ENCODE measurements at regions not wholly inside any gene's neighbourhood (a gene's known extent, or its start where the extent isn't known, plus 50 kb on each side); places are given as distances from the start of the nearest gene placed in this dataset.
"Not testable (repeated sequence)": the region's sequence is repeated elsewhere in the genome, so short reads cannot be mapped to it uniquely, and the experiment has no call there.

DNA sequence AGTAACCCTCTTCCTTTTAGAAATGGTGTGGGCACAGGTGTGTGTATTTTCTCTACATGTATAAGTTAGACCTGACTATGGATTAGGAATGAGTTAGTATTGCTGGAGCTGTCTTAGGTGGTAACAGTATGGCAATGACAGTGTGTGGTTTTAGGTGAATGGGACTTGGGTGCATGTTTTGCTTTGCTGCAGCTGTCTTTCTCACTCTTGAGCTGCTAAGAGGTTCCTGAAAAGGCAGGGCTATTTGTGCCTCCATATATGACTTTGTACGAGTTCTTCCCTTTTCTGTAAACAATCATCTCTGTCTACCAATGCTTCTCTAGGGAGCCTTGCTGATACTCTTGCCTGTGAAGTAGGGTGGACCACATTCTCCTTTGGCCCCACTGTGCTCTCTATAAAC is 234.8 kb upstream of the HHIP start:
- no peak overlapping the region for H3K27ac ChIP-seq (ENCODE audit: low read depth in 1 of 2, low read length in 2 of 2)
- DNase-seq (no peak), ATAC-seq (ENCODE audit: low FRiP score) (no peak)
- intact Hi-C loops (cut with DNase I), result no loop called here
- 63 to 67% methylated on average over 1 of the region's 1 CpG for WGBS, 2 donors
- no peak overlapping the region for H3K4me3 ChIP-seq (ENCODE audit: low read length in 2 of 2)
- no peaks in the 10 kb centered on the region for H3K36me3 ChIP-seq (ENCODE audit: control insufficient read depth in 1 of 2, insufficient read depth in 2 of 2, low read length in 1 of 2)
- H3K27me3 ChIP-seq (ENCODE audit: control insufficient read depth in 1 of 2, insufficient read depth in 2 of 2, low read length in 1 of 2), result no peaks in the 10 kb centered on the region
- H3K4me1 ChIP-seq (ENCODE audit: control insufficient read depth in 1 of 2, insufficient read depth in 2 of 2, low read length in 2 of 2), result no peaks in the 10 kb centered on the region
- H3K9me3 ChIP-seq (ENCODE audit: control insufficient read depth, low read length), result no peaks in the 10 kb centered on the region

DNA sequence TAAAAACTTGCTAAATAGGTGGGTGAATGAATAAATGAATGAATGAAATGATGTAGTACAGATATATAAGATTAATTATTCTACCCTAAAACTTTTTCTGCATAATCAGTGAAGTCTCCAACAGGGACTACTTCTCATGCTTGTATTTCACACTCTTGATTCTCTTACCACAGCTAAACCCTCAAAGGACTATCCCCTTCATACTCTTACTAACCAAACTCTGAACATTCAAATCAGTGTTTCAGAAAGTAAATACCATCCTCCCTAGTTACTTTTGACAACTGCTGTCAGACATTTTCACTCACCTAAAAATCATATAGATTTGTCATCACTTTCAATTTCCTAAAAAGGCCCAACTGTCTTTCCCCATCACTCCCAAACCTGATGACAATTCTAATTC is 234.3 kb upstream of the HHIP start:
- no peak for DNase-seq
- H3K4me3 ChIP-seq (ENCODE audit: low read length in 2 of 2), result no peak overlapping the region
- ATAC-seq (ENCODE audit: low FRiP score), result no peak
- H3K27me3 ChIP-seq (ENCODE audit: control insufficient read depth in 1 of 2, insufficient read depth in 2 of 2, low read length in 1 of 2), result no peaks in the 10 kb centered on the region
- intact Hi-C loops (cut with DNase I), result no loop called here
- H3K4me1 ChIP-seq (ENCODE audit: control insufficient read depth in 1 of 2, insufficient read depth in 2 of 2, low read length in 2 of 2), result no peaks in the 10 kb centered on the region
- no peak overlapping the region for H3K27ac ChIP-seq (ENCODE audit: low read depth in 1 of 2, low read length in 2 of 2)
- H3K36me3 ChIP-seq (ENCODE audit: control insufficient read depth in 1 of 2, insufficient read depth in 2 of 2, low read length in 1 of 2), result no peaks in the 10 kb centered on the region
- H3K9me3 ChIP-seq (ENCODE audit: control insufficient read depth, low read length), result no peaks in the 10 kb centered on the region

DNA sequence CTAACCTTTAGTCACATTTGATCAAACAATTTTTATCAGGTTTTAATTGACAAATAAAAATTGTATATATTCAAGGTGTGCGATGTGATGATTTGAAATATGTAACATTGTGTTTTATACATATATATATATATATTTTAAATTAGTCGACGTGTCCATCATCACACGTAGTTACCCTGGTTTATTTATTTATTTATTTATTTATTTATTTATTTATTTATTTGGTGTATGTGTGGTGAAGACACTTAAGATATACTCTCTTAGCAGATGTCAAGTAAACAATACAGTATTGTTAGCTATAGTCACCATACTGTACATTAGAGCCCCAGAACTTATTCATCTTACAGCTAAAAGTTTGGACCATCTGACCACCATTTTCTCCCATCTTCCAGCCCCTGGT is 224.9 kb upstream of the HHIP start:
- DNase-seq (no peak), ATAC-seq (ENCODE audit: low FRiP score) (no peak)
- intact Hi-C loops (cut with DNase I), result no loop called here
- WGBS, 2 donors, result 96 to 97% methylated on average over 4 of the region's 4 CpGs
- peaks cover 0 to 1% of the 10 kb centered on the region in 2 donors for H3K27me3 ChIP-seq (ENCODE audit: control insufficient read depth in 1 of 2, insufficient read depth in 2 of 2, low read length in 1 of 2)
- H3K4me1 ChIP-seq (ENCODE audit: control insufficient read depth in 1 of 2, insufficient read depth in 2 of 2, low read length in 2 of 2), result no peaks in the 10 kb centered on the region
- H3K9me3 ChIP-seq (ENCODE audit: control insufficient read depth, low read length), result no peaks in the 10 kb centered on the region
- H3K4me3 ChIP-seq (ENCODE audit: low read length in 2 of 2), result no peak overlapping the region
- no peak overlapping the region for H3K27ac ChIP-seq (ENCODE audit: low read depth in 1 of 2, low read length in 2 of 2)
- no peaks in the 10 kb centered on the region for H3K36me3 ChIP-seq (ENCODE audit: control insufficient read depth in 1 of 2, insufficient read depth in 2 of 2, low read length in 1 of 2)

DNA sequence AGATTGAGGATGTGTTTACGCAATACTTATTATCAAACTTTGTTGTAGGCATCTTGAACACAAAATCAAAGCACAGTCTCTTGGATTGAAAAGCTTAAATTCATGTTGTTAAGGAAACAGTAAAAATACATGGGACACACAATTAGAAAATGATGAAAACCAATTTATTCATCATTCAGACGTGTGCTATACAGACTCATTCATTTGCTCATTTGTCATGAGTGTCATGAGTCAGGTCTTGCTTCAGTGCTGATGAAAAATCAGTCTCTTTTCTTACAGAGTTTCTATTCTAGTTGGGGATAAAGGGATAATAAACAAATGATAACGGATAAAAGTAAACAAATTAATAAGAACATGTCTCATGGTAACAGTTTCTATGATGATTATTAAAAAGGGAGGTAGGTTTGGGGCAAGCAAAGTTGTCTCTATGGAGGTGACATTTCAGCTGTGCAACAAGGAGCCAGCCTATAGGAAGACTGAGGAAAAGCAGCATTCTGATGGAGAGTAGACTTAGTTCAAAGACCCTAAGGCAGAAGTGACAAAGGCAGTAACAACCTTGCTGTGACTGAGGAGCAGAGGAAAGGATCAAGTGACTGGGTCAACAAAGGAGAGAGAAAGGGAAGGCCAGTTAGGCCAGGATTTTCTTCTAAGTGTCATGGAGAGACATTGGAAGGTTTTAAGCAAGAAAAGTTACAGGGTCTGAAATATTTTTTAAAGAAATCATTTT is 224.0 kb upstream of the HHIP start:
- no peaks in the 10 kb centered on the region for H3K4me1 ChIP-seq (ENCODE audit: control insufficient read depth in 1 of 2, insufficient read depth in 2 of 2, low read length in 2 of 2)
- no peak for DNase-seq
- H3K27me3 ChIP-seq (ENCODE audit: control insufficient read depth in 1 of 2, insufficient read depth in 2 of 2, low read length in 1 of 2), result peaks cover 0 to 1% of the 10 kb centered on the region in 2 donors
- no peaks in the 10 kb centered on the region for H3K36me3 ChIP-seq (ENCODE audit: control insufficient read depth in 1 of 2, insufficient read depth in 2 of 2, low read length in 1 of 2)
- no peak overlapping the region for H3K4me3 ChIP-seq (ENCODE audit: low read length in 2 of 2)
- no peaks in the 10 kb centered on the region for H3K9me3 ChIP-seq (ENCODE audit: control insufficient read depth, low read length)
- no peak overlapping the region for H3K27ac ChIP-seq (ENCODE audit: low read depth in 1 of 2, low read length in 2 of 2)
- 49 to 60% methylated on average over 3 of the region's 3 CpGs for WGBS, 2 donors
- no peak for ATAC-seq (ENCODE audit: low FRiP score)
- intact Hi-C loops (cut with DNase I), result no loop called here

DNA sequence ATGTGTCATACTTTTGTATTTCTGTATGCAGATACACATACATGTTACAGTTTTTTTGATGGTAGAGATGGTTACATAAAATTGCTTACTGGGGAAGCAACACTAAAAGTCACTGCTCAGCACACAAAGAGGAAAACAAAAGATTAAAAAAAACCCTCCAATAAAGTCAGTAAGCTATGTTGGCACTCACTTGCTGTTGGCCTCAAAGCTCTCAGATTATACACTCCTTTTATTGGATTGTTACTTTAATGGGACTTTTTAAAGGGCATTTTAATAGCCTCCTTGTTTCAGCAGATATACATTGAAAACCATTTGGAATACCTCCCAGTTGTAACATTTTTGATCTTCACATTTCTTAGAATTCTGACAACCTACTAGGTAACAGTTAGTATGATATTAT is 222.0 kb upstream of the HHIP start:
- intact Hi-C loops (cut with DNase I), result no loop called here
- Histone ChIP-seq H3K27ac (ENCODE audit: low read depth in 1 of 2, low read length in 2 of 2) (no peak overlapping the region), H3K4me3 (ENCODE audit: low read length in 2 of 2) (no peak overlapping the region), H3K36me3 (ENCODE audit: control insufficient read depth in 1 of 2, insufficient read depth in 2 of 2, low read length in 1 of 2) (no peaks in the 10 kb centered on the region), H3K4me1 (ENCODE audit: control insufficient read depth in 1 of 2, insufficient read depth in 2 of 2, low read length in 2 of 2) (no peaks in the 10 kb centered on the region), H3K9me3 (ENCODE audit: control insufficient read depth, low read length) (no peaks in the 10 kb centered on the region), H3K27me3 (ENCODE audit: control insufficient read depth in 1 of 2, insufficient read depth in 2 of 2, low read length in 1 of 2) (no peaks in the 10 kb centered on the region)
- no peak for DNase-seq
- ATAC-seq (ENCODE audit: low FRiP score), result no peak

DNA sequence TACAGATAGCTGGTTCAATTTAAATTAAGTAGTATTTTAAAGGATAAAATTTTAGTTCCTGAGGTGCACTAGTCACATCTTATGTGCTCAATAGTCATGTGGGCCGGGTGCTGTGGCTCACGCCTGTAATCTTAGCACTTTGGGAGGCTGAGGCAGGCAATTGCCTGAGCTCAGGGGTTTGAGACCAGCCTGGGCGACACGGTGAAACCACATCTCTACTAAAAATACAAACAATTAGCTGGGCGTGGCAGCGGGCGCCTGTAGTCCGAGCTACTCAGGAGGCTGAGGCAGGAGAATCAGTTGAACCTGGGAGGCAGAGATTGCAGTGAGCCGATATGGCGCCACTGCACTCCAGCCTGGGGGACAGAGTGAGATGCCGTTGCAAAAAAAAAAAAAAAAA is 219.9 kb upstream of the HHIP start:
- 96% methylated on average over 11 of the region's 11 CpGs for WGBS, 2 donors
- ATAC-seq (ENCODE audit: low FRiP score); H3K4me3 ChIP-seq (ENCODE audit: low read length in 2 of 2); H3K36me3 ChIP-seq (ENCODE audit: control insufficient read depth in 1 of 2, insufficient read depth in 2 of 2, low read length in 1 of 2); H3K9me3 ChIP-seq (ENCODE audit: control insufficient read depth, low read length); H3K27ac ChIP-seq (ENCODE audit: low read depth in 1 of 2, low read length in 2 of 2); H3K27me3 ChIP-seq (ENCODE audit: control insufficient read depth in 1 of 2, insufficient read depth in 2 of 2, low read length in 1 of 2); H3K4me1 ChIP-seq (ENCODE audit: control insufficient read depth in 1 of 2, insufficient read depth in 2 of 2, low read length in 2 of 2); intact Hi-C loops (cut with DNase I): not testable (repeated sequence)
- DNase-seq, result peak in 1 of 2 donors; percentile 49

DNA sequence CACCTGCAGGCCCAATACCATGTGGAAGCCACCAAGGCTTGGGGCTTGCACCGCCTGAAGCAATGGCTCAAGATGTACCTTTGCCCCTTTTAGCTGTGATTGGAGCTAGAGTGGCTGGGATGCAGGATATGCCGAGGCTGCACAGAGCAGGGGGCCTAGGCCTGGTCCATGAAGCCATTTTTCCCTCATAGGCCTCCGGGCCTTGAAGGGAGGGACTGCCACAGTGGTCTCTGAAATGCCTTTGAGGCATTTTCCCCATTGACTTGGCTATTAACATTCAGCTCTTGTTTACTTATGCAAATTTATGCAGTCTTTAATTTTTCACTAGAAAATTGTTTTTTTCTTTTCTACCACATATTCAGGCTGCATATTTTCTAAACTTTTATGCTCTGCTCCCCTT is 203.2 kb upstream of the HHIP start:
- ATAC-seq (ENCODE audit: low FRiP score) (no peak), DNase-seq (no peak)
- intact Hi-C loops (cut with DNase I), result no loop called here
- Histone ChIP-seq H3K27me3 (ENCODE audit: control insufficient read depth in 1 of 2, insufficient read depth in 2 of 2, low read length in 1 of 2) (no peaks in the 10 kb centered on the region), H3K9me3 (ENCODE audit: control insufficient read depth, low read length) (no peaks in the 10 kb centered on the region), H3K4me3 (ENCODE audit: low read length in 2 of 2) (no peak overlapping the region), H3K4me1 (ENCODE audit: control insufficient read depth in 1 of 2, insufficient read depth in 2 of 2, low read length in 2 of 2) (no peaks in the 10 kb centered on the region), H3K27ac (ENCODE audit: low read depth in 1 of 2, low read length in 2 of 2) (no peak overlapping the region), H3K36me3 (ENCODE audit: control insufficient read depth in 1 of 2, insufficient read depth in 2 of 2, low read length in 1 of 2) (no peaks in the 10 kb centered on the region)
- WGBS, 2 donors, result 83 to 90% methylated on average over 3 of the region's 3 CpGs

DNA sequence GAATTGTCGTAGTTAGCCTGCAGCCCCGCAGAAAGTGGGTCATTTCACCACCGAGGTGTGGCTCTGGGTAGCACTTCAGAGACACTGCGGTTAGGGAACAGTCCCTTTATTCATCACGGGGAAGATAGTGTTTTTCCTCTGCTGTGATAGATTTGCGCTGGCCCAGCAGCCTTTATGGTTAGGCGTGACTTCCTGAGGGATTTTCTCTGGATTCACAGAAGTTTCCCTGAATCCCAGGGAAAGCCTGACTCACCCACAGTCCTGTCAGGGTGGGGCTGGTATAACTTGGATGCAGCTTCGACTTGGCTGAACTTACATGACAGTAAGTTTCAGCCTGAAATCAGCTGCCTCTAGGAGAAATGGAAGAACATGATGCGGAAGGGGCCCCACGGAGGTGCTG is 196.3 kb upstream of the HHIP start:
- H3K4me1 ChIP-seq (ENCODE audit: control insufficient read depth in 1 of 2, insufficient read depth in 2 of 2, low read length in 2 of 2), result peaks cover 0 to 2% of the 10 kb centered on the region in 2 donors
- H3K9me3 ChIP-seq (ENCODE audit: control insufficient read depth, low read length), result no peaks in the 10 kb centered on the region
- intact Hi-C loops (cut with DNase I), result no loop called here
- no peak overlapping the region for H3K27ac ChIP-seq (ENCODE audit: low read depth in 1 of 2, low read length in 2 of 2)
- no peak overlapping the region for H3K4me3 ChIP-seq (ENCODE audit: low read length in 2 of 2)
- peak; percentile 60 for ATAC-seq (ENCODE audit: low FRiP score)
- H3K27me3 ChIP-seq (ENCODE audit: control insufficient read depth in 1 of 2, insufficient read depth in 2 of 2, low read length in 1 of 2), result no peaks in the 10 kb centered on the region
- DNase-seq, result peak in 1 of 2 donors; percentile 48
- WGBS, 2 donors, result 81 to 87% methylated on average over 10 of the region's 10 CpGs
- H3K36me3 ChIP-seq (ENCODE audit: control insufficient read depth in 1 of 2, insufficient read depth in 2 of 2, low read length in 1 of 2), result no peaks in the 10 kb centered on the region

DNA sequence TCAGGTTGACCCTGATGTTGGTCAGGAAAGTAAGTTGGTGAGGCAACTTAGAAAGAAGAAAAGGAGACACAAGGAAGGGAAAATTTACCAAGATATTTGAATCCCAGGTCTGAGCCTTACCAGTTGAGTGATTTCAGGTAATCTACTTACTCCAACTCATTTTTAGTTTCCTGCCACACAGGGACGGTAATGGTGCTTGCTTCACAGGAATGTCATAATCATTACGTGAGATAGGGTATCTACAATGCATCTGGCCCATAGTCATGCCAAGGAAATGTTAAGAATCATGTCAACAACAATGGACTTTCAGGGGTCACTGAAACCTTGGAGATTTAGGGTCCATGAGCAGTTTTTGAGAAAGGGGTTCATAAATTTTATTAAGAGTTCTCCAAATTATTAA is 195.4 kb upstream of the HHIP start:
- DNase-seq (no peak), ATAC-seq (ENCODE audit: low FRiP score) (no peak)
- Histone ChIP-seq H3K4me3 (ENCODE audit: low read length in 2 of 2) (no peak overlapping the region), H3K9me3 (ENCODE audit: control insufficient read depth, low read length) (no peaks in the 10 kb centered on the region), H3K27ac (ENCODE audit: low read depth in 1 of 2, low read length in 2 of 2) (no peak overlapping the region), H3K4me1 (ENCODE audit: control insufficient read depth in 1 of 2, insufficient read depth in 2 of 2, low read length in 2 of 2) (peaks cover 0 to 2% of the 10 kb centered on the region in 2 donors), H3K36me3 (ENCODE audit: control insufficient read depth in 1 of 2, insufficient read depth in 2 of 2, low read length in 1 of 2) (no peaks in the 10 kb centered on the region), H3K27me3 (ENCODE audit: control insufficient read depth in 1 of 2, insufficient read depth in 2 of 2, low read length in 1 of 2) (no peaks in the 10 kb centered on the region)
- intact Hi-C loops (cut with DNase I), result no loop called here
- 83 to 90% methylated on average over 2 of the region's 2 CpGs for WGBS, 2 donors

Data from aorta (tissue), 5 donors.